Keratinocyte (primary cell): ENCODE measurements at regions not wholly inside any gene's neighbourhood (a gene's known extent, or its start where the extent isn't known, plus 50 kb on each side); places are given as distances from the start of the nearest gene placed in this dataset.

ENCODE experiments used
- CTCF ChIP-seq, 3 experiments: IDR thresholded peaks in 1 of 3; conservative IDR thresholded peaks in 1 of 3; optimal IDR thresholded peaks in 1 of 3; 2 replicates in 2 of 3; 3 replicates in 1 of 3; pipeline versions ENCODE3 to v1.5.1; 2011; ENCODE audit warnings: low read length in 3 of 3, mild to moderate bottlenecking in 3 of 3, moderate library complexity in 2 of 3, control low read depth in 1 of 3, inconsistent platforms in 1 of 3; ENCODE audit not compliant: insufficient read depth in 2 of 3; ENCODE audit errors: extremely low read depth in 1 of 3
- EZH2 ChIP-seq: IDR thresholded peaks from one replicate; pipeline ENCODE4 v1.6.1; 2012; ENCODE audit warnings: inconsistent platforms, mild to moderate bottlenecking, low read length, moderate library complexity

GRCh38 chr16:86843812-86844211 is 265.5 kb downstream of the FOXL1 start:
- TF ChIP-seq EZH2 (no peak), CTCF (optimal IDR thresholded peaks at IDR 0.05 in 1 of 3, IDR thresholded peaks at IDR 0.05 in 1 of 3, conservative IDR thresholded peaks at IDR 0.05 in 1 of 3; ENCODE audit: extremely low read depth in 1 of 3, insufficient read depth in 2 of 3, low read length in 3 of 3) (no peak)
